Vagina (tissue), 2 donors: ENCODE measurements at regions not wholly inside any gene's neighbourhood (a gene's known extent, or its start where the extent isn't known, plus 50 kb on each side); places are given as distances from the start of the nearest gene placed in this dataset.

Experiments
- DNase-seq, 2 donors: peaks; one replicate each; pipeline ENCODE4 v3.0.0-alpha.2; 2017; ENCODE audit errors: extremely low spot score in 2 of 2
- H3K27ac ChIP-seq: fragments of 200-600 bp; sonication (generic); one replicate; pipeline ENCODE4 v1.5.1; 2019
- H3K27me3 ChIP-seq: fragments of 200-600 bp; sonication (generic); one replicate; pipeline ENCODE4 v1.5.1; 2019
- H3K36me3 ChIP-seq, 2 donors: fragments of 200-600 bp; sonication (generic); one replicate each; pipeline ENCODE4 v1.5.1; 2017 to 2019
- H3K4me1 ChIP-seq: fragments of 200-600 bp; sonication (generic); one replicate; pipeline ENCODE4 v1.5.1; 2019
- H3K4me3 ChIP-seq, 2 donors: fragments of 200-600 bp; sonication (generic); 1 replicate in 1 of 2; 2 replicates in 1 of 2; pipeline ENCODE4 v1.5.1; 2016 to 2019
- H3K9me3 ChIP-seq: fragments of 200-600 bp; sonication (generic); one replicate; pipeline ENCODE4 v1.5.1; 2019
- POLR2A ChIP-seq, 2 donors: fragments of 450-650 bp; IDR thresholded peaks; one replicate each; pipeline ENCODE4 v1.6.1; 2017; ENCODE audit warnings: antibody characterized with exemption in 2 of 2, mild to moderate bottlenecking in 2 of 2, moderate library complexity in 2 of 2
- POLR2AphosphoS5 ChIP-seq, 2 donors: sonication (generic); formaldehyde crosslinking; IDR thresholded peaks; one replicate each; pipeline ENCODE4 v1.9.0; 2017; ENCODE audit warnings: antibody characterized with exemption in 2 of 2, mild to moderate bottlenecking in 2 of 2, low read depth in 1 of 2; ENCODE audit not compliant: insufficient read depth in 1 of 2
- intact Hi-C: fragments of 100-400 bp; cut with DNase I; formaldehyde crosslinking; loops from one replicate; pipeline ENCODE4 v1.15.1; 2023
- TF ChIP-seq, protein P1 (sequence below), 3 experiments: fragments of 450-650 bp in 2 of 3; fragments of 200-600 bp in 1 of 3; sonication (generic) in 1 of 3; IDR thresholded peaks; one replicate each; pipeline ENCODE4 v1.5.1; 2017 to 2019; ENCODE audit warnings: antibody characterized with exemption in 3 of 3, mild to moderate bottlenecking in 2 of 3, moderate library complexity in 2 of 3

DNA sequence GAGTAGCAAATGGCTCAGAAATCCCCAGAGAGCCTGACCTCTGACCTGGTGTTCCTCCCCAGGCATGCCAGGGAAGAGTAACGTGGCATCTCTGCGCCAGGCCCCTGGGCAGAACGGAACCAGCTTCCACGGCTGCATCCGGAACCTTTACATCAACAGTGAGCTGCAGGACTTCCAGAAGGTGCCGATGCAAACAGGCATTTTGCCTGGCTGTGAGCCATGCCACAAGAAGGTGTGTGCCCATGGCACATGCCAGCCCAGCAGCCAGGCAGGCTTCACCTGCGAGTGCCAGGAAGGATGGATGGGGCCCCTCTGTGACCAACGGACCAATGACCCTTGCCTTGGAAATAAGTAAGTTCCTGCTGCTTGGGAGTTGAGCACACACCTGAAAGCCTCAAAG lies 83.4 kb upstream of the PACRGL start:
- Histone ChIP-seq H3K27ac (no peak overlapping the region), H3K4me3 (no peak overlapping the region), H3K9me3 (no peaks in the 10 kb centered on the region), H3K4me1 (peaks cover 8% of the 10 kb centered on the region), H3K36me3 (peaks cover 0 to 3% of the 10 kb centered on the region in 2 donors), H3K27me3 (no peaks in the 10 kb centered on the region)
- TF ChIP-seq POLR2A (IDR thresholded peaks at IDR 0.05) (no peak), POLR2AphosphoS5 (IDR thresholded peaks at IDR 0.05; ENCODE audit: insufficient read depth in 1 of 2, low read depth in 1 of 2) (no peak)
- TF ChIP-seq, protein P1, sequence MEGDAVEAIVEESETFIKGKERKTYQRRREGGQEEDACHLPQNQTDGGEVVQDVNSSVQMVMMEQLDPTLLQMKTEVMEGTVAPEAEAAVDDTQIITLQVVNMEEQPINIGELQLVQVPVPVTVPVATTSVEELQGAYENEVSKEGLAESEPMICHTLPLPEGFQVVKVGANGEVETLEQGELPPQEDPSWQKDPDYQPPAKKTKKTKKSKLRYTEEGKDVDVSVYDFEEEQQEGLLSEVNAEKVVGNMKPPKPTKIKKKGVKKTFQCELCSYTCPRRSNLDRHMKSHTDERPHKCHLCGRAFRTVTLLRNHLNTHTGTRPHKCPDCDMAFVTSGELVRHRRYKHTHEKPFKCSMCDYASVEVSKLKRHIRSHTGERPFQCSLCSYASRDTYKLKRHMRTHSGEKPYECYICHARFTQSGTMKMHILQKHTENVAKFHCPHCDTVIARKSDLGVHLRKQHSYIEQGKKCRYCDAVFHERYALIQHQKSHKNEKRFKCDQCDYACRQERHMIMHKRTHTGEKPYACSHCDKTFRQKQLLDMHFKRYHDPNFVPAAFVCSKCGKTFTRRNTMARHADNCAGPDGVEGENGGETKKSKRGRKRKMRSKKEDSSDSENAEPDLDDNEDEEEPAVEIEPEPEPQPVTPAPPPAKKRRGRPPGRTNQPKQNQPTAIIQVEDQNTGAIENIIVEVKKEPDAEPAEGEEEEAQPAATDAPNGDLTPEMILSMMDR (IDR thresholded peaks at IDR 0.05) = no peak
- intact Hi-C loops = no loop called here
- no peak for DNase-seq

- Histone ChIP-seq H3K4me1 (peaks cover 8% of the 10 kb centered on the region), H3K27ac (no peak overlapping the region), H3K4me3 (no peak overlapping the region), H3K36me3 (peaks cover 0 to 3% of the 10 kb centered on the region in 2 donors), H3K9me3 (no peaks in the 10 kb centered on the region), H3K27me3 (no peaks in the 10 kb centered on the region)
- TF ChIP-seq POLR2A (IDR thresholded peaks at IDR 0.05) (no peak), POLR2AphosphoS5 (IDR thresholded peaks at IDR 0.05; ENCODE audit: insufficient read depth in 1 of 2, low read depth in 1 of 2) (no peak)
- TF ChIP-seq, protein P1 (IDR thresholded peaks at IDR 0.05) = no peak
- intact Hi-C loops = no loop called here
- no peak for DNase-seq
These were observed 82.4 kb upstream of the PACRGL start for GRCh38 chr4:20617678-20618396.

DNA sequence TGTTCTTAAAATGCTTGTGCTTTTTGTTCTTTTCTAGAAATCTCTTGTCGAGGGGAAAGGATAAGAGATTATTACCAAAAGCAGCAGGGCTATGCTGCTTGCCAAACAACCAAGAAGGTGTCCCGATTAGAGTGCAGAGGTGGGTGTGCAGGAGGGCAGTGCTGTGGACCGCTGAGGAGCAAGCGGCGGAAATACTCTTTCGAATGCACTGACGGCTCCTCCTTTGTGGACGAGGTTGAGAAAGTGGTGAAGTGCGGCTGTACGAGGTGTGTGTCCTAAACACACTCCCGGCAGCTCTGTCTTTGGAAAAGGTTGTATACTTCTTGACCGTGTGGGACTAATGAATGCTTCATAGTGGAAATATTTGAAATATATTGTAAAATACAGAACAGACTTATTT lies 81.5 kb upstream of the PACRGL start:
- Histone ChIP-seq H3K27me3 (no peaks in the 10 kb centered on the region), H3K9me3 (no peaks in the 10 kb centered on the region), H3K36me3 (no peaks in the 10 kb centered on the region), H3K27ac (no peak overlapping the region), H3K4me3 (no peak overlapping the region), H3K4me1 (peaks cover 8% of the 10 kb centered on the region)
- intact Hi-C loops = no loop called here
- no peak for DNase-seq
- no peak for TF ChIP-seq POLR2A (IDR thresholded peaks at IDR 0.05)
- no peak for TF ChIP-seq POLR2AphosphoS5 (IDR thresholded peaks at IDR 0.05; ENCODE audit: insufficient read depth in 1 of 2, low read depth in 1 of 2)
- TF ChIP-seq, protein P1 (IDR thresholded peaks at IDR 0.05) = no peak

DNA sequence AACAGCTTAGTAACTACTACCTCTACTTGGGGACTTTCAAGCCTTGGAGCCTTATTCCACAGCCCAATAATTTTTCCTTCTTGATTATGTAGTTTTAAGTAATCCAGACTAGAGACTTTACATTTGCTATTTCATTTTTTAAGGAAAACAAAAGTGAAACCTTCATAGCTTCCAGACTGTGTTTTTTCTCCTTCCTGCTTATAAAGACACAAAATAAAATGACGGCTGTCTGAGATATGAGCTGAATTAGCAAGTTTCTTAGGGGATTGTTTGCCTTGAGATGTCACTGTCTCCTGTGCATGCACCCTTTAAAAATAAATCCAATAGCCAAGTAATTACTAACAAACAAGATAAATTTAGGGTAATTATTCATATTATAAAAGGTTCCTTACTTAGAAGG lies 78.8 kb upstream of the PACRGL start:
- Histone ChIP-seq H3K36me3 (no peaks in the 10 kb centered on the region), H3K4me3 (no peak overlapping the region), H3K4me1 (peaks cover 8% of the 10 kb centered on the region), H3K9me3 (no peaks in the 10 kb centered on the region), H3K27ac (no peak overlapping the region), H3K27me3 (no peaks in the 10 kb centered on the region)
- intact Hi-C loops = no loop called here
- no peak for TF ChIP-seq POLR2A (IDR thresholded peaks at IDR 0.05)
- no peak for TF ChIP-seq POLR2AphosphoS5 (IDR thresholded peaks at IDR 0.05; ENCODE audit: insufficient read depth in 1 of 2, low read depth in 1 of 2)
- TF ChIP-seq, protein P1 (IDR thresholded peaks at IDR 0.05) = no peak
- DNase-seq = no peak

DNA sequence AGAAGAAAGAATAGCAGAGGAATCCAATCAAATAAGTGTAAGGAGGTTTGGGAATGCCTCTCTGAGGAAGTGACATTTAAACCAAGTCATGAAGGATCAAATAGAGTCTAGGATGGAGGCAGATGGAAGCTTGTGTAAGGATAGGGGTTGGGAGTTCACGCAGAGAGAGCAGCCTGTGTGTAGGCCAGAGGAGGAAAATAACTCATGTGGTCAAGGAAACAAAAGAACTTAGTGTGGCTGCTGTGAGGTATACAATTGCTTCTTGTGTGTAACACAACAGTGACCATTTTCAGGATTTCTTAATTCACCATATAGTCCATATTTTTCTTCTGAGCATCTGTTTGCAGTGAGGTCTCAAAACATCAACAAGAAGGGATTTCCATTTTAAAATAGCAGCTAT lies 77.6 kb upstream of the PACRGL start:
- TF ChIP-seq POLR2A (IDR thresholded peaks at IDR 0.05) (no peak), POLR2AphosphoS5 (IDR thresholded peaks at IDR 0.05; ENCODE audit: insufficient read depth in 1 of 2, low read depth in 1 of 2) (no peak)
- TF ChIP-seq, protein P1 (IDR thresholded peaks at IDR 0.05) = no peak
- Histone ChIP-seq H3K27ac (no peak overlapping the region), H3K36me3 (no peaks in the 10 kb centered on the region), H3K4me1 (peaks cover 8% of the 10 kb centered on the region), H3K9me3 (no peaks in the 10 kb centered on the region), H3K4me3 (no peak overlapping the region), H3K27me3 (no peaks in the 10 kb centered on the region)
- intact Hi-C loops = no loop called here
- DNase-seq = no peak
